ENCODE measurements at regions not wholly inside any gene's neighbourhood (a gene's known extent, or its start where the extent isn't known, plus 50 kb on each side); places are given as distances from the start of the nearest gene placed in this dataset.

DNA sequence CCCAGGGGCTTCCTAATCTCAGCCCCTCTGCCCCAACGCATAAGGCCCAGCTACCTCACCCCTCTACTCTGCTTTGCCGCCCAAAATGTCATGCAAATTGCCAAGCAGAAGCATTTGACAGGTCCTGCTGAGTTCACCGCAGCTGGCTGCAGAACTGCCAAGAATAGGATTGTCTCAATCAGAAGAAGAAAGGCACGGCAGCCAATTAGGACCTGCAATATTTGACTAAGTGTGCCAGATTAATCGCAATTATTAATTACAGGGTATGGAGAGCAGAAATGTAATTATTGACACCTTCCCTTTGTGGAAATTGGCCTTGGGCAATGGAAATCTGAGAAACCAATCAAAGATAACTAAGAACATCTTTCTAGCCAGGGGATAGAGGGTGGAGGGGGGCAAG, 318.6 kb downstream of the LRFN2 start:
- H3K27me3 ChIP-seq, result no peaks in the 10 kb centered on the region
- no peak overlapping the region for H3K27ac ChIP-seq
- H3K36me3 ChIP-seq, result no peaks in the 10 kb centered on the region
- H3K4me3 ChIP-seq, result no peak overlapping the region
- no peak for DNase-seq
- H3K9me3 ChIP-seq, result no peaks in the 10 kb centered on the region
- H3K4me1 ChIP-seq, result no peaks in the 10 kb centered on the region
- intact Hi-C loops (cut with DNase I), result no loop called here
- TF ChIP-seq CTCF (IDR thresholded peaks at IDR 0.05), result no peak
- H3K9ac ChIP-seq (ENCODE audit: low read depth in 2 of 2, low read length in 2 of 2), result no peak overlapping the region

GRCh38 chr6:40268166-40268565, 319.0 kb downstream of the LRFN2 start:
- no peaks in the 10 kb centered on the region for H3K27me3 ChIP-seq
- TF ChIP-seq CTCF (IDR thresholded peaks at IDR 0.05), result no peak
- no peak overlapping the region for H3K4me3 ChIP-seq
- H3K9ac ChIP-seq (ENCODE audit: low read depth in 2 of 2, low read length in 2 of 2), result no peak overlapping the region
- intact Hi-C loops (cut with DNase I), result no loop called here
- DNase-seq, result no peak
- no peaks in the 10 kb centered on the region for H3K36me3 ChIP-seq
- H3K4me1 ChIP-seq, result no peaks in the 10 kb centered on the region
- no peaks in the 10 kb centered on the region for H3K9me3 ChIP-seq
- no peak overlapping the region for H3K27ac ChIP-seq

- Histone ChIP-seq H3K36me3 (no peaks in the 10 kb centered on the region), H3K27me3 (no peaks in the 10 kb centered on the region), H3K4me3 (no peak overlapping the region), H3K4me1 (no peaks in the 10 kb centered on the region), H3K27ac (no peak overlapping the region), H3K9ac (ENCODE audit: low read depth in 2 of 2, low read length in 2 of 2) (no peak overlapping the region), H3K9me3 (no peaks in the 10 kb centered on the region)
- intact Hi-C loops (cut with DNase I), result no loop called here
- no peak for DNase-seq
- TF ChIP-seq CTCF (IDR thresholded peaks at IDR 0.05), result no peak
These were observed 321.5 kb downstream of the LRFN2 start for GRCh38 chr6:40265615-40266014.

DNA sequence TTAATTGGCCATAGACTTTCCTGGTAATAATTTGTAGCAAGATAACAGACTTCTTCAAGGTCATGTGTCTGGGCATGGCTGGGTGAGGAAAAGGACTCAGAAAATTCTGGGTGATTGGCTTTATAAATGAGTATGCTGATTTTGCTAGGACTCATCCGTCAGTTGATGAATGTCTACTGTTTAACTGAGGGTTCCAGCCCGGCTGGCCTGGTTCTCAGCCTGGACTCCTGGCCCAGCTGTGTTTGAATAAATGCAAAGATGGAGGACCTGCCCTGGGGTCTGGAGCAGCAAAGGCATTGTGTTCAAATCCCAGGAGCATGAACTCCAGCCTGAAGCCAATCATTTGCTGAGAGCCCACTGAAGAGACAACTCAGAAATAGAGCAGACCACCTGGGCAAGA, 323.2 kb downstream of the LRFN2 start:
- no peaks in the 10 kb centered on the region for H3K9me3 ChIP-seq
- H3K4me1 ChIP-seq, result no peaks in the 10 kb centered on the region
- intact Hi-C loops (cut with DNase I), result no loop called here
- H3K36me3 ChIP-seq, result no peaks in the 10 kb centered on the region
- H3K9ac ChIP-seq (ENCODE audit: low read depth in 2 of 2, low read length in 2 of 2), result no peak overlapping the region
- H3K27ac ChIP-seq, result no peak overlapping the region
- H3K27me3 ChIP-seq, result no peaks in the 10 kb centered on the region
- DNase-seq, result no peak
- H3K4me3 ChIP-seq, result no peak overlapping the region
- no peak for TF ChIP-seq CTCF (IDR thresholded peaks at IDR 0.05)

- Histone ChIP-seq H3K4me1 (no peaks in the 10 kb centered on the region), H3K36me3 (no peaks in the 10 kb centered on the region), H3K9ac (ENCODE audit: low read depth in 2 of 2, low read length in 2 of 2) (no peak overlapping the region), H3K4me3 (no peak overlapping the region), H3K9me3 (no peaks in the 10 kb centered on the region), H3K27ac (no peak overlapping the region), H3K27me3 (no peaks in the 10 kb centered on the region)
- TF ChIP-seq CTCF (IDR thresholded peaks at IDR 0.05), result no peak
- no peak for DNase-seq
- intact Hi-C loops (cut with DNase I), result no loop called here
These were observed 324.8 kb downstream of the LRFN2 start for GRCh38 chr6:40262363-40262762.

DNA sequence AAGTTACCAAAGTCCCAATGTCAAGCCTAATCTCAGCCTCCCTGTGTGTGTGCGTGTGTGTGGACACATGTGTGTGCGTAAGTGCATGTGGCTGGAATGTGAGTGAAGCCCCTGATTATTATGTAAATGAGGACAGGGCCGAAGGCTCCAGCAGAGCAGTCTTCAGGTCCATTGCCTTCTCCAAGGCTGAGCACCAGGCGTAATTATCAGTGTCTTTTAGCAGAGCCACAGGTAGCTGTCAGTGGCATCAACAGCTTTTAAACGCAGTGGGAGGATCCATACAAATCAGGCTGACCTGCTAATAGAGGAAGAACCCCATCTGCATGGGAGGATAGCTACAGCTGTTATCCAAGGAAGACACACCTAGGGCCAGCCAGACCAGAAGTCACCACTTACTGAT, 324.3 kb upstream of the MOCS1 start:
- Histone ChIP-seq H3K4me3 (no peak overlapping the region), H3K4me1 (no peaks in the 10 kb centered on the region), H3K27me3 (no peaks in the 10 kb centered on the region), H3K27ac (no peak overlapping the region), H3K36me3 (no peaks in the 10 kb centered on the region), H3K9me3 (no peaks in the 10 kb centered on the region), H3K9ac (ENCODE audit: low read depth in 2 of 2, low read length in 2 of 2) (no peak overlapping the region)
- intact Hi-C loops (cut with DNase I), result no loop called here
- DNase-seq, result no peak
- TF ChIP-seq CTCF (IDR thresholded peaks at IDR 0.05), result no peak
